Pancreas (tissue), 10 donors: ENCODE measurements at regions not wholly inside any gene's neighbourhood (a gene's known extent, or its start where the extent isn't known, plus 50 kb on each side); places are given as distances from the start of the nearest gene placed in this dataset.
A peak's percentile ranks its signal among the peaks of the same experiment; 100 is the strongest.

Experiments
- ATAC-seq, 4 donors: fragments of 200-7000 bp; cut with Tn5 transposase; one replicate each; pipeline versions ENCODE4 v1.8.0 to v1.9.1; 2020; ENCODE audit warnings: mild to moderate bottlenecking in 4 of 4, moderate library complexity in 4 of 4
- DNase-seq, 6 donors: peaks; one replicate each; pipeline ENCODE4 v3.0.0-alpha.2; 2020
- FAIRE-seq: peaks from 2 replicates; lab custom pipeline; 2012; peaks lifted over from hg19 to GRCh38; lab: Jason Lieb, UNC
- H3K27ac ChIP-seq, 4 donors: fragments of 200-600 bp; sonication (generic); 1 replicate in 3 of 4; 2 replicates in 1 of 4; pipeline versions ENCODE4 v1.5.0 to v1.8.0; 2020
- H3K27me3 ChIP-seq, 4 donors: fragments of 200-600 bp; one replicate each; pipeline ENCODE4 v1.8.0; 2021
- H3K36me3 ChIP-seq, 3 donors: fragments of 200-600 bp; sonication (generic) in 1 of 3; one replicate each; pipeline versions ENCODE4 v1.5.0 to v1.8.0; 2020 to 2021
- H3K4me1 ChIP-seq, 3 donors: fragments of 200-600 bp; one replicate each; pipeline ENCODE4 v1.8.0; 2021
- H3K4me3 ChIP-seq, 4 donors: fragments of 200-600 bp; sonication (generic) in 2 of 4; one replicate each; pipeline versions ENCODE4 v1.5.0 to v1.8.0; 2020 to 2021
- H3K9me3 ChIP-seq, 4 donors: fragments of 200-600 bp; one replicate each; pipeline ENCODE4 v1.8.0; 2021
- WGBS, 2 donors: extraction: QIAGEN DNeasy Blood & Tissue Kit; methylation state at CpG; one replicate each; pipeline ENCODE4 v1.1.7; 2013; 5-methylcytosine and 5-hydroxymethylcytosine counted together
- intact Hi-C, 3 donors: fragments of 100-400 bp; cut with DNase I; formaldehyde crosslinking; loops; one replicate each; pipeline versions ENCODE4 v1.11.1 to v1.14.2; 2022
- TF ChIP-seq, protein P1 (sequence below), 4 donors: fragments of 200-600 bp; sonication (generic) in 3 of 4; IDR thresholded peaks; one replicate each; pipeline versions ENCODE4 v1.5.0 to v1.8.0; 2021; ENCODE audit warnings: antibody characterized with exemption in 4 of 4
- donor health status: healthy with polysubstance abuse.
- donor health status: DM: no; HTN: no; CAD: no; lungs with moderate emphysema.
- donor health status: DM: no; HTN: no; CAD: no.
- donor health status: control.
- donor health status: control.
- donor health status: Bipolar disorder and iron deficiency.
- donor health status: DM: yes; HTN: yes; CAD: no.
- donor health status: DM: no; HTN: no; CAD: no.
- donor health status: DM: no; HTN: no; CAD: no.
- donor health status: DM: yes; HTN: yes; CAD: no.

DNA sequence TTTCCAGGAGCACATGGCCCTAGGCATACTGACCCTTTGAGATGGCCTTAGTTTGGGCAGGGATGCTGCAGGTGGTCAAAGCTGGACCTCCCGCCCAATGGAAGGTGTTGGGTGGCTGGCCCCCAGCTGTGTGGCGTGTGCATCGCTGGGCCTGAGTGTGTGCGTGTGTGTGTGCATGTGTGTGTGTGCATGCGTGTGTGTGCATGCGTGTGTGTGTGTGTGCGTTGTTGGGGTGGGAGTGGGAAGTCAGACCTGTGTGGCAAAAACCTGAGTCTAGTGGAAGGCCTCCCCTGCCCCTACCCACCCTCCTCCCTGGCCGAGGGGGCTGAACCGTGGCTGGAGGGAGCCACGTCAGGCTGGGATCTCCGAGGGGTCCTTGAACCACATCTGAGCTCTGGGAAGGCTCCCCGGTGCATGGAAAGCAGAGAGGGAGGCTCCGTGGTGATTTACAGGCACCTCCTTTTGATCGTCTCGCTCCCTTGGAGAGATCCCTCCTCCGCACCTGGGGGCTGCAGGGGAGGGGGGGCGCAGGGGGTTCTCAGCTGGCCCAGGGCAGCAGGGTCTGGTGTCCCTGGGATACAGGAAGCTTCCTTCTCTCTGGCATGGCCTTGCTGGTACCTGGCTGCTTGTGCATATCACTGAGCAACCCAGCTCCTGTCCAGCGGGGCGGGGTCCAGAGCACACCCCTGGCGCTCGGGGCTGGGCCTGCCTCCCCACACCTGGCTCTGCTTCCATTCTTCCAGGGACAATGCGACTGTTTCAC, 124.7 kb upstream of the WNT4 start:
- DNase-seq (peak in 1 of 6 donors; percentile 35), FAIRE-seq (no peak), ATAC-seq (no peak)
- no peaks in the 10 kb centered on the region for H3K27me3 ChIP-seq
- no peak overlapping the region for H3K4me3 ChIP-seq
- no peaks in the 10 kb centered on the region for H3K36me3 ChIP-seq
- TF ChIP-seq, protein P1, sequence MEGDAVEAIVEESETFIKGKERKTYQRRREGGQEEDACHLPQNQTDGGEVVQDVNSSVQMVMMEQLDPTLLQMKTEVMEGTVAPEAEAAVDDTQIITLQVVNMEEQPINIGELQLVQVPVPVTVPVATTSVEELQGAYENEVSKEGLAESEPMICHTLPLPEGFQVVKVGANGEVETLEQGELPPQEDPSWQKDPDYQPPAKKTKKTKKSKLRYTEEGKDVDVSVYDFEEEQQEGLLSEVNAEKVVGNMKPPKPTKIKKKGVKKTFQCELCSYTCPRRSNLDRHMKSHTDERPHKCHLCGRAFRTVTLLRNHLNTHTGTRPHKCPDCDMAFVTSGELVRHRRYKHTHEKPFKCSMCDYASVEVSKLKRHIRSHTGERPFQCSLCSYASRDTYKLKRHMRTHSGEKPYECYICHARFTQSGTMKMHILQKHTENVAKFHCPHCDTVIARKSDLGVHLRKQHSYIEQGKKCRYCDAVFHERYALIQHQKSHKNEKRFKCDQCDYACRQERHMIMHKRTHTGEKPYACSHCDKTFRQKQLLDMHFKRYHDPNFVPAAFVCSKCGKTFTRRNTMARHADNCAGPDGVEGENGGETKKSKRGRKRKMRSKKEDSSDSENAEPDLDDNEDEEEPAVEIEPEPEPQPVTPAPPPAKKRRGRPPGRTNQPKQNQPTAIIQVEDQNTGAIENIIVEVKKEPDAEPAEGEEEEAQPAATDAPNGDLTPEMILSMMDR (IDR thresholded peaks at IDR 0.05), result no peak
- no peak overlapping the region for H3K27ac ChIP-seq
- WGBS, 2 donors, result 72 to 77% methylated on average over 18 to 22 of the region's 22 CpGs
- intact Hi-C loops, result no loop called here
- no peaks in the 10 kb centered on the region for H3K4me1 ChIP-seq
- no peaks in the 10 kb centered on the region for H3K9me3 ChIP-seq

GRCh38 chr1:22268327-22268726, 125.4 kb upstream of the WNT4 start:
- Histone ChIP-seq H3K4me1 (no peaks in the 10 kb centered on the region), H3K27ac (no peak overlapping the region), H3K27me3 (no peaks in the 10 kb centered on the region), H3K36me3 (no peaks in the 10 kb centered on the region), H3K4me3 (no peak overlapping the region), H3K9me3 (no peaks in the 10 kb centered on the region)
- DNase-seq (peak in 1 of 6 donors; percentile 63), FAIRE-seq (no peak), ATAC-seq (no peak)
- TF ChIP-seq, protein P1 (IDR thresholded peaks at IDR 0.05), result no peak
- intact Hi-C loops, result no loop called here
- 70 to 74% methylated on average over 11 of the region's 11 CpGs for WGBS, 2 donors

- H3K4me3 ChIP-seq, result no peak overlapping the region
- no peaks in the 10 kb centered on the region for H3K36me3 ChIP-seq
- TF ChIP-seq, protein P1 (IDR thresholded peaks at IDR 0.05), result no peak
- no peak overlapping the region for H3K27ac ChIP-seq
- no peak for ATAC-seq
- no peak for FAIRE-seq
- no peak for DNase-seq
- no peaks in the 10 kb centered on the region for H3K4me1 ChIP-seq
- no peaks in the 10 kb centered on the region for H3K9me3 ChIP-seq
- intact Hi-C loops, result no loop called here
- 73 to 82% methylated on average over 8 of the region's 8 CpGs for WGBS, 2 donors
- no peaks in the 10 kb centered on the region for H3K27me3 ChIP-seq
Observed at GRCh38 chr1:22271847-22272801, 129.2 kb upstream of the WNT4 start.

DNA sequence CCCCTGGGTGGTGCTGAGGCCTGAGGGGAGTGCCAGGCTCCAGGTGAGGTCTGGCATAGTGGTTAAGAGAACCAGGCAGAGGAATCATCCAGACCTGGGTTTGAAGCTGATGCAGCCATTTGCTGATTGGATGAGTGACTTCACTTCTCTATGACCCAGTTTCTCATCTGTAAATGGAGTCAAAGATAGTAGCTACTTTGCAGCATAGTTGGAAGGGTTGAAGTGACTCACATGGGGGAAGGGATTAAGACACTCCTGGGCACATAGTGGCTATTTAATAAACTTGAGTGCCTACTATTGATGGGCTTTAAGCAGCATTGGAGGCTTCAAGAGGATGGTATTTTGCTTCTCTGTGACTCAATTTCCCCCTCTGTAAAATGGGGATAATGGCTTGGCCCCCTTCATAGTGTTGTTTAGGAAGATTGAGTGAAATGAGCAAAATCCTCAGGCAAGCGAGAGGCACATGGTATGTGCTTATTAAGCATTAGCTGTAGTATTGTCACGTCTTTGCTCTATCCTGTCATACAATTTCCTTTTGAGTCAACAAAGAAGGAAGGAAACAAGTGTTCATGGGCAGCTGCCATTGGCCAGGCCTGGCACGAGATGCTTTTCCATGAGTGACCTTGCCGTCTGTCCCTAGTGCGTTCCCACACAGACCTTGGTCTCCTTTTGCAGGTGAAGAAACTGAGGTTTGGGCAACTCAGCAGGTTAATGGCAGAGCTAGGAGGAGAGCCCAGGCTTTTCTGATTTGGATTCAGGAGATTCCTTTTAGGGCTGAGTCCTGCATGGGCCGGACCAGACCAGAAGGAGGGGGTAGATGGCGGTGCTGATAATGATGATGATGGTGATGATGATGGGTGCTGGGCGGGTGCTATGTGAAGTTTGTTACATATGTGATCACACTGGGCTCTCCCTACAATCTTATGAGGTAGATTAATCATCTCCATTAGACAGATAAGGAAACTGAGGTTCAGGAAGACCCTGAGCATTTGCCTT, 131.1 kb upstream of the WNT4 start:
- DNase-seq, result no peak
- Histone ChIP-seq H3K4me3 (no peak overlapping the region), H3K27ac (no peak overlapping the region), H3K4me1 (no peaks in the 10 kb centered on the region), H3K27me3 (no peaks in the 10 kb centered on the region), H3K36me3 (no peaks in the 10 kb centered on the region), H3K9me3 (no peaks in the 10 kb centered on the region)
- FAIRE-seq, result no peak
- ATAC-seq, result no peak
- TF ChIP-seq, protein P1 (IDR thresholded peaks at IDR 0.05), result no peak
- 86 to 90% methylated on average over 8 of the region's 8 CpGs for WGBS, 2 donors
- intact Hi-C loops, result no loop called here
